ENCODE measurements at regions not wholly inside any gene's neighbourhood (a gene's known extent, or its start where the extent isn't known, plus 50 kb on each side); places are given as distances from the start of the nearest gene placed in this dataset.

DNA sequence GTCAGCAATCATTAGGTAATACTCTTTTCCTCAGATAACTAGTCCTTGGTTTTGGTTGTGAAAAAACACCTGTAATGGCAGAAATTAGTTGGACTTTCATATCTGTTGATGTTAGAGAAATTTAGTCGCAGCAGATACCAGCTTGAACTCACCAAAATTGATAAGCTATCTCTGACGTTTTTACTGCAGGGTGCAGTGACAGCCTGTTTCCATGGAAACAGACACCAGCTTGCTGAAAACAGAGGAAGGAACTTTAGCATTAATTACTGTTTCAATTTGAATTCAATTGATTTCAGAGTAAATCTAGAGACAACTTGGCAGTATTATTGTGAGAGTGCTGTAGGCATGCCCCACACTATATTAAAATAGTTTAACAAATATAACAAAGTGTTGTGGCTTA is 246.5 kb downstream of the PPP1R2C start:
- no peak for DNase-seq (ENCODE audit: extremely low read depth, low read depth)

DNA sequence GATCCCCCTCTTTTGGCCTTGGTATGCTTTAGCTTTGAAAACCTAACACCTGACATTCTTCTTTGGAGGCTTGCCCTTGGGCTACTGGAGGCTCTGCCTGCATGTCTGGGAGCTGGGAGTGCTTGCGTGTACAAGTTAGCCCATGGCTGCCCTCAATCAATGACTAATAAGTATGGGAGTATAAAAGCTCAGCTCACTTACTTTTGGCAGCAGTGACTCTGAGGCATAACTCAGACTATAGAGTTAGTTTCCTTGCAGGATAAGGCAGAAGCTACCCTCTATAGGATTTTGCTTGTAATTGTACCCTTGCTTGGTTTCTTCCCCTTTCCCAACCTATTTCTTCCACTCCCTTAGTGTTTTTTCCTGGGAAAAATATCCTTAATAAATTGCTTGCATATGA is 247.9 kb downstream of the PPP1R2C start:
- no peak for DNase-seq (ENCODE audit: extremely low read depth, low read depth)

DNA sequence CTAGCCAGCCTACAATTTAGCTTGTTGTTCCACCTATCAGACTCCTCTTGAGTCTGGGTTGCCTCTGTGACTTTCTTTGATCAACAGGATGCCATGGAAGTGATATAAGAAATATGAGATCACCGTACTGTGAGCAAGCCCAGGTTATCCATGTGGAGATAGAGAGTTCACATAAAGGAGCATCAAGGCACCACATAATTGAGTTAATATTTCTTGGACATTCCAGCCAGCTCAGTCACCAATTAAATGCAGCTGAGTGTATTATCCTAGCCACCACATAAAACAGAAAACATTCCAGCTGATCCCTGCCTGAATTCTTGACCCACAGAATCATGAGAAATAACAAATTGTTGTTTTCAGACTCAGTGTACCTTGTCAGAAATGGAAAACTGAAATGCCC is 253.6 kb downstream of the PPP1R2C start:
- DNase-seq (ENCODE audit: extremely low read depth, low read depth): no peak

DNA sequence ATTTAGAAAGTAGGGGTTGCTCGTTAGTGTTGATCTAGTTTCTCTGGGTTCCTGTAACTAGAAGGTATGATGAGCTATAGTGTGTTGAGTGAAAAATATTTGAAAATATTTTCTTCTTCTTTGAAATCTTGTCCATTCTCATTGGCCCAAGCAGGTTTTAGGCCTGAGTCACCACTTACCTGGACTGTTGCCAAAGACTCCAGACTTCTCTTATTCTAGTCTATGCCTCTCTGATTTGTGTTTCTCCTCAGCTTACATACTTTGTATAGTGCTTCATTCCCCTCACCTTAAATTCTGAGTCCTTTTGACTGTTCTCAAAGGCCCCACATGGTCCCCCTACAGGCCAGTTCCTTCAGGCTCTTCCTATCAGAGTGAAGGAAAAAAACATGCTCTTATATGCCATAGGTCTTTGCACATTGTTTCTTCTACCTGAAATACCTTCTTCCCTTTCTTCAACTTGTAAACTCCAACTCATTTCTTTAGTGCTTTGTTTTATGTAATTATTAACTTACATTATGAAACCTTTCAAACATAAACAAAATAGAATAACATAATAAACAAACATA is 258.2 kb downstream of the PPP1R2C start:
- no peak for DNase-seq (ENCODE audit: extremely low read depth, low read depth)

DNA sequence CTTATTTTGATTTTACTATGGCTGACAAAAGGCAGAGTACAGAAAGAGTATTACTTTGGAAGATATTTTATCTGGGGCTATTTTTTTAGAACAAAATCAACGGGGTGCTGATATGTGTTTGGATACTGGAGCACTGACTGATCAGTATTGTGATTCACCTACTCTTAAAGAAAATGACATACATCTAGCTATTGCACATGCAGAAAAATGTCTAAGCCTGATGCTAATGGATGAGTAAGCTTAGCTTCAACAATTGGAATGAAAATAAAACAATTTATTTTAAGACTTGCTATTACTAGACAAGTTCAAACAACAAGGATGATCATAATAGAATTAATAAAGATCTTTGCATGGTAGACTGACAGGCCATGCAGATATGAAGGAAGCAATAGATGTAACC is 262.0 kb downstream of the PPP1R2C start:
- no peak for DNase-seq (ENCODE audit: extremely low read depth, low read depth)

DNA sequence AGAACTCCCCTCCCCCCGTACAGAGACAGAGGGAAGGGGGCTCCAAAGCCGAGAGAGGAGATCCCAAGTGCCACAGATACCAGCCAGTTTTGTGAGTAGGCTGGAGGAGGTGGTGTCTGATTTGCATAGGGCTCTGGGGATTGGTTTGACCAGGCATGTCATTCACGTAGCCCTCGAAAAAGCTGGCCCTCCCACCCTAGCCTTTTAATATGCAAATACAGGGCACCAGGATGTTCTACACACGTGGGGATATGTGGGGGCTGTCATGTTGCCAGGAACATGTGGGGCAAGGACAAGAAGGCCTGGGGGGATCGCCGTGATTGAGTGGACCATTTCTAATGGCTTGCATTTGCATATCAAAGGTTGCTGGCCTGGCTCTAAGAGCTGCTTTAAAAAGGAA is 272.9 kb downstream of the PPP1R2C start:
- no peak for DNase-seq (ENCODE audit: extremely low read depth, low read depth)

DNA sequence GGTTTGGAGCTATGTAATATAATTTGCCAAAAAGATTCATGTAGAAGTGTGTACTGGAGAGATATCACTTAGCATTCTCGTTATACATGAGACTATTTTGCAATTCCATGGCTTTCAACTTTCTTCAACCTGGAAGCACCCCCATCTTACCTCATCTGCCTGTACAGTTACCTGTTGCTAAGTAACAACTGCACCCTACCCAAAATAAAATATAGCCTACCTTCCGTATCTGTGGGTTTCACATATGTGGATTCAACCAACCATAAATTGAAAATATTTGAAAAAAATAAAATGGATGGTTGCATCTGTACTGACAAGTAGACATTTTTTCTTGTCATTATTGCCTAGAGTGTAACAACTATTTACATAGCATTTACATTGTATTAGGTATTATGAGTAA is 278.3 kb downstream of the PPP1R2C start:
- no peak for DNase-seq (ENCODE audit: extremely low read depth, low read depth)

DNA sequence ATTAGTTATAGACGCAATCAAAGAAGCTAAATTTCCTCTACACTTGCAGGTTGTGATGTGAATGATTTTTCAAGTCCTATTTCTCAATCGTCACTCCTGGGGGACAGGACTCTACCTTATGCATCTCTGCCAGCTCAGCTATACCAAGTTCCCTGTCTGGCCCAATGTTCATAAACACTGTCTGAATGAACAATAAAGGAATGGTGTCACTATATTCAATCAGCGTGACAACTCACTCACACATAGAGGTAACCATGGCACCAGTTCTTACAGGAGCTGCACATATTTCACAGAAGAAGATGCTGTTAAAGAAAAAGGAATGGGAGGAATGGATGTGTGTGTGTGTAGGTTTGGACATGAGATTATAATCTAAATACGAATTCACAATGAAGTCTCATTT is 280.6 kb downstream of the PPP1R2C start:
- no peak for DNase-seq (ENCODE audit: extremely low read depth, low read depth)

DNA sequence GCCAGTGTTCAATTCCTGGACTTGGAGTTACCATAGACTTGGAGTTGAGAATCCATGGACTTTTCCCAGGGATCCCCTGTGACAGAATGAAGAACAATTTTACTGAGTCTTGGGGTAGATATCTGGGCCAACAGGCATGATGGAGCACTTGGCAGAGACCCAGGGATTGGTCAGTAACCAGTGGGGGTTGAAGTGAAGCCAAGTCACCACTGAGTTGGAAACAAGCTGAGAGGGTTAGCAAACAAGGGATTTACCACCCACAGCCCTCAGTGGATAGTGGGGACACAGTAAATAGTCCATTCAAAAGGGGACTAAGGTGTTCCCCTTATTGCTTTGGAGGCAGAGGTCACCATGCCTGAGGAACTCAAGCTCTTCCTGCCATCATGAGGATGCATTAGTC is 281.7 kb downstream of the PPP1R2C start:
- DNase-seq (ENCODE audit: extremely low read depth, low read depth): no peak

DNA sequence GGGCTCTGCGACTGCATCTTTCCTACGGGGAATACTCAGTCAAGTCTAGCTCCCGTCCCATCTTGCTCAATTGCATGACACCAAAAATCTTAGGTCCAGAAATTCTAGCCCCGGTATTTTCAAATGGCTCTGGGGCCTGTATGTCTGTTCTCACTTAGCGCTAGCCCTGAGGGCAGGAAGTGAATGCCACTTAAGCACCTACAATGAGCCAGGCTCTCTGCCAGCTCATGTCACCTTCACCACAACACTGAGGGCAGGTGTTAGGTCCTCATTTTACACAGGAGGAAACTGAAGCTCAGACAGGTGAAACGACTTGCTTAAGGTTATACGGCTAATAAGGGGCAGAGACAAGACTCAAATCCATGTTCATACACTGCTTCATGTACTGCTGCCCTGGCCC is 282.8 kb downstream of the PPP1R2C start:
- DNase-seq (ENCODE audit: extremely low read depth, low read depth): no peak

DNA sequence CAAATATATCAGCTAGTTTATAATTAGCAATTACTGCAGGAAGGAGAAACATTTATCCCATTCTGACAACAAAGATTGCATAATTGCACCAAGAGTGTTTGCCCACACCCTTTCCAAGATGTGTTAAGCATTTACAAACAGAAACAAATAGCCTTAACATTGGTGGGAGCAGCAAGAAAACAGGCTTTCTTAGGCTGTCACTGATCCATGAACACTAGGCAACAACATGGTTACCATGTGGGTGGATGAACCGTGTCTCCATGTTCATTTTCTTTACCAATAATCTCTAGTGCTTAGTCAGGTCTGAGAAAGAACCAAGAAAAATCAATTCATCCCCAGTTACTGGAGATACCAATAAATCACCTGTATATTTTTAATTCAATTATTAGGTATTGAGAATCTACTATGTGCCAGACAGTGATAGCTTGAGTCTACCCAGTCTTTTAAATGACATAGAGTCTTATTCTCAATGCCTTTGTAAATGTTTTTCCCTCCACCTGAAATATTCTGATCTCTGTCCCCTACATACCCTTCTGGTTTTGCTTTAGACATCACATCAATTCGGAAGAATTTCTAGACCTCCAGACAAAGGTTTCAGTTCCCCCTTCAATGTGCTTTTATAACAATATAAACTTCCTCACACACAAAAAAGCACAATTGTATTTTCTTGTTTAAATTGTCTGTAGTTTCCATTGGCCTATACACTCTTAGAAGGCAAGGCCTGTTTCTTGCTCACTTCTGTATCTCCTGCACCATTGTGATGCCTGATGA is 286.6 kb downstream of the PPP1R2C start:
- DNase-seq (ENCODE audit: extremely low read depth, low read depth): no peak

DNA sequence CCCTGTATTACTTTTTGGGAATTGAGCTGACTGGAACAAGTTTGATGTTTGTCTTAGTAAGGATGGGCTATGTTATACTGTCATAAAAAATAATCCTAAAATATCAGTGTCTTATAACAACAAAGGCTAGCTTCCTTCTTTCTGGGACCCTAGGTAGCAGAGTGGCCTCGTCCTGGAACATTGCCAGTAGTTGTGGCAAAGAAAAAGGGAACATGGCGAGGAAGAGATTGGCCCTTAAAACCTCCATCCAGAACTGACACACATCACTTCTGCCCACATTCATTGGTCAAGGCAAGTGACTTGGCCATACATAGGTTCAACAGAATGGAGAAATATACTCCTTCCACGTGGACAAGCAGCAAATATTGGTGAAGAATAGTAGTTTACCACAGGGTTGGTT is 287.9 kb downstream of the PPP1R2C start:
- no peak for DNase-seq (ENCODE audit: extremely low read depth, low read depth)

DNA sequence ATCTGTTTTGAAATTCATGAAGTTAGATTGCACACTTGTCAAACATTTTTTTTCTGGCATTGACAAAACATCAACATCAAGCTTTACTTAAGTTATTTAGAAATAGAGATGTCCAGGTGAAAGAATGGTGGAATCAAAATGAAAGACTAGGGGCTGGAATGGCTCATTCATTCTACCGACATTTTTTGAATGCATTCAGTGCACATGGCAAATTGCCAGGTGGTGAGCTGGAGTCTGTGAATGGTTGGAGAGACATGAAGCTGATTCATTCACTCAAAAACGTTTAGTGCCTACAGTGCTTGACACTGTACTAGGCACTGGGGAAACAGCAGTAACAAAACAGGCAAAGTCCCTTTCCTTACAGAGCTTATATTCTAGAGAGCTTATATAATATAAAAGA is 292.4 kb downstream of the PPP1R2C start:
- no peak for DNase-seq (ENCODE audit: extremely low read depth, low read depth)

DNA sequence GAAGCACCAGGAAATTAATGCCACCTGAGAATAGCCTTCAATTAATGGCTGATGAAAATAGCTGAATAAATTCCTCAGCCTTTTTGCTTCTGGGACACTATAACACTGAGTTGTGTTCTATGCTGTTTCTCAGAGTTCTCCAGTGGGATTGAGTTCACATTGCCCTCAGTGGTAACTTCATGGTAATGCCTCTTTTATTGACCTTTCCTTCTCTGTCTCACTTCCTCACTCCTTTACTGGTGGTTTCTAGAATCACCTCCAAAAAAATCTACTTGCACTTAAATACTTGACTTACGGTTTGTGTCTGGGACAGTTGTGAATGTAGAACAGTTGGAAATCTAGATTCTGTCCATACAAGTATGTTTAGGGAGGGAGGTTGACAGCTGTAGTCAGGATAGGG is 293.7 kb downstream of the PPP1R2C start:
- no peak for DNase-seq (ENCODE audit: extremely low read depth, low read depth)

DNA sequence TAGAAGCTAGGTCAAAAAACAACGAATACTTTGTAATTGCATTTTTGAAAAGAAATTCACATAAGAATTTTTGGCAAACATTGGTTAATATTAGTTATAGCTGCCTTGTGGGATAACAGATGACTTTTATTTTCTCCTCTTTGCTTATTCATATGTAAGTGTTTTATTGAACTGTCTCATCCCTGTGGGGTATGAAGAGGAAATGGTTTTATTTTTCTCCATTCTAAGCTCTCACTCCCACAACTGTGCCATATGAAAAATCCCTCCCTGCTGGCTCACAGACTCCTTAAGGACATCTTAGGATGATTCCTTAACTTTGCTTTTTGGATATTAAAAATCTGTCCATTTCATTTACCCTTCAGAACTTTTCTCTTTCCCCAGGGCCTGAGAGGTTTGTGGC is 300.6 kb downstream of the PPP1R2C start:
- no peak for DNase-seq (ENCODE audit: extremely low read depth, low read depth)

DNA sequence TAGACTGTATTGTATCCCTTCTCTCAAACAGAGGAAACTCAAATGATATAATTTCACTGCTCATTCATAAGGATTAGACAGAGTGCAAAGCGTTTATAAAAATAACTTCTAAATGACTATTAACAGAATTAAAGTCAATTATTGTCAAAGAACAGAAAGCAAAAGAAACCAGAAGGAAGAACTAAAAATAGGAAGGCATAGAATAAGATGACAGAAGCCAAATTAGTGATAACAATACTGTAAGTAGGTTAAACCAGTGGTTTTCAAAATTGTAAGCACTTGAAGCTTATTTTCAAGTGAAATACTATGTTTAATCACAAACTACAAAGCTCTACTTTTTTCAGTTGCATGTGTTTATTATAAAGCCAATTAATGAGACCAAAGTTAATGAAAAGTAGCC is 305.2 kb downstream of the PPP1R2C start:
- no peak for DNase-seq (ENCODE audit: extremely low read depth, low read depth)

DNA sequence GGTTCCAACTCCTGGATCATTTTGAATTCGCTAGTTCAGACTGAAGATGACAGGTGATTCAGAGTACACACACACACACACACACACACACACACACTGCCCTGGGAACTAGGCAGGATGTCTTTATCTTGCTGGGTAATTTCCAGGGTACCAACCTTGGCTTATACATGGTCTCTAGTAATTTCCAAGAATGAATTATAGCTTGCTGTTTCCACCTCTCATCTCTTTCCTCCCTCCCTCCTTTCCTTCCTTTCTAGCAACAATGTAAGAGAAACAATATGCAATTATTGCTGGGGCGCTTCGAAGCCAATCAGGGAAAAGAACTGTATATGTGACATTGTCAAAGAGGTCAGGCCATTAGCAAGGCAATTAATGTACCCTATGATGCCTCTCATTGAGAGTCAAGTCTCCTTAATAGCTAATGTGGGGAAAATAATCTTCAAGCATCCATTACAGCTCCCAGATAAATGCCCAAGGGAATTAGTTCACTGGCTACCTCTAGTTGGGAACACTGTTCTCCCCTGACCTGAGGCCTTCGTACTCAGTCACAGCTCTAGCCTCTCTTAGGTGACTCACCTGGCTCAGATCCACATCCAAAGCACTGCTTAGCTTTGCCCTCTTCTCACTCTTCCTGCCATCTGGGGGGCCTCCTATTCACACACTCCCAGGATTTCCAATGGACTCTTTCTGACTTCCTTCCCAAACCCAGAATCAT is 311.5 kb downstream of the PPP1R2C start:
- DNase-seq (ENCODE audit: extremely low read depth, low read depth): no peak

DNA sequence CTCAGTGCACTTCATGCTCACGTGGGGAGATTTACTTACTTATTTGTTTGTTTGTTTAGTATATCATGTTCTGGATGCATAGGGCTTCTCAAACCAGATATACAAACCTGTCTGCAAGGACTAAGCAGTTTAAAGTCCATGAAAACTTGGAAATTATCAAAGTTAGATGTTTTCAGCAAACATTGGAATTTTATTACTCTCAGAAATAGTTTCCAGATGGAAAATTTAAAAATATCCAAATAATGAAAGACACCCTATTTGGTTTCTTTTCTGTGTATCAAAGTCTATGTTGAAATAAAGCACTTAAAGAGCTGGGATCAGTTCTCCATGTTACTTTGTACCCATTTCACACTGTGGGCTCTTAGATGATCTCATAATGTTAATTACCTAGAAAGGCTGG is 312.1 kb downstream of the PPP1R2C start:
- no peak for DNase-seq (ENCODE audit: extremely low read depth, low read depth)

DNA sequence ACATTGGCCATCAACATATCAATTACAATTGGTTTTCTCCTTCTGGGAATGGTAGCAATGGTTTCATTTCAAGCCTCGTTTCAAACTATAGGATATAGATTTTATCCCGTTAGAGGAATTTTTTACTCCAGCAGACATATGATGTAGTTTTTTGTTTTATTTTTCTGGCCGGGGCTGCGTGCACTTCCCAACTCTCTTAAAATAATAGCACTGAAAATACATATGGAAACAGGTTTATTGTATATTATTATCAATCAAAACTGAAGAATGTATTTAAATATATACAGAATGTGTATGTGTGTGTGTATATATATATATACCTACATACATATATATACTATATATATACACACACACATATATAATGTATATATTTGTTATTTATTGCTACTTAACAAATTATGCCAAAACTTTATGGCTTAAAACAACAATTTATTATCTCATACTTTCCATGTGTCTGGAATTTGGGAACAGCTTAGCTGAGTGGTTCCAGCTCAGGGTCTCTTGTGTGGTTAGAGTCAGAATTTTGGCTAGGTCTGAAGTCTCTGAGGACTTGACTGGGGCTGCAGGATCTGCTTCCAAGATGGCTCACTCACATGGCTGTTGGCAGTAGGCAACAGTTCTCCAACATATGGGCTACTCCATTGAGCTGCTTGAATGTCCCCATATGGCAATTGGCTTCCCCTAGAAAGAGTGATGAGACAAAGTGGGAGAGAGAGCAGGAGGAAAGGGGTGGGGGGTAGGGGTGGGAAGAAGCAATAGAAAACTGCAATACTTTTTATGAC is 314.1 kb downstream of the PPP1R2C start:
- DNase-seq (ENCODE audit: extremely low read depth, low read depth): no peak

DNA sequence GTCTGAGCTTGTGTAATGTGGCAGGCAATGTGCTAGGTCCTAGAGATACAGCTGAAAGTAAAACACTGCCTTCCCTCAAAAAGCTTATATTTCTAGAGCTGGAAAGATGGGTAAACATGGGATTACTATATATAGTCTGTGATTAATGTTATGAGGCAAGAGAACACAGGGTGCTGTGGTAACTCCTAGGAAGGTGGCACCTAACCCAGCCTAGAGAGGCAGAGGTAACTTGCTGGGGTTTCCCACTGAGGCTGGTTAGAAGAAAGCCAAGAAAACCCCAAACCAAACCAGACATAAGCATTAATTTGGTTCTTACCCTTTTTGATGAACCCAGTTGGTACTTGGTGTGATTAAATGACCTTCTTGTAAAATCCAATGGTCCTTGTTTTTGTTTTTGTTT is 315.0 kb downstream of the PPP1R2C start:
- no peak for DNase-seq (ENCODE audit: extremely low read depth, low read depth)

DNA sequence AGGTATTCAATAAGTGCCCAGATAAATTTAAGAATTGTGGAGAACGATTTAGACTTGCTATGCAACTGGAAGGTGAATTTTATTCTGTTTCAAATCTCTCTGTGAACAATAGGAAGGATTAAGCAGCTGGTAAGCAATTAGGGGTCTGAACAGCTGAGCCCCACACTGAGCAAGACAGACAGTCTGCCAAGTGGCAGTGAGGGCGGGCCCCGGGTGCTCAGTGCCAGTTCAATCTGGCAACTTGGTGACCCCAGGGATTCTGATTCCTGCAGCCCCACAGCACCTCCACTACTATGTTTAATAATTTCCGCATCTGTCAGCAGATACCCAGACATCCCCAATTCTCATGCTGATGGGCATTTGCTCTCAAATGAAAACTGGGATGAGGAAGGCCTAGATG is 317.3 kb downstream of the PPP1R2C start:
- no peak for DNase-seq (ENCODE audit: extremely low read depth, low read depth)
